ENCODE measurements at regions not wholly inside any gene's neighbourhood (a gene's known extent, or its start where the extent isn't known, plus 50 kb on each side); places are given as distances from the start of the nearest gene placed in this dataset.

DNA sequence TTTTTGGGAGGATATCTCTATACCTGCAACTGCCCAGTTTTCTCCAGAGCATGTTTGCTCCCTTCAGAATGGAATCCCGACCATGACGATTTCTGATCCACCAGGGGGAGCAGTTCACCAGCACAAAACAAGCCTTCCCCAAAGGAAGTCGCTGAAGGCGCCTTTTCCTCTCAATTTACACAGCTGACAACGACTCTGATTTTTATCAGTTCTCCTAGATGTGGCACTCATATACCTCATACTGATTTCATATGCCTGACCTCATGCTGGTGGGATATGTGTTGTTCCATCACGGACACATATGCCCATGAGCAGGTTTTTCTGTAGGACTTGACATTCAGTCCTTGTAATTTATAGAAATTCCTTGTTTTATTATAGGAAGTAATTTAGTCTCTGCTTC lies 1028.2 kb downstream of the MCTP2 start:
- no peak for TF ChIP-seq YY1 (IDR thresholded peaks at IDR 0.05; ENCODE audit: insufficient read depth, insufficient read length)
- no peak for TF ChIP-seq ZNF274 (IDR thresholded peaks at IDR 0.05; ENCODE audit: low read depth, low read length)
